GM21717 (cell line): ENCODE measurements at regions not wholly inside any gene's neighbourhood (a gene's known extent, or its start where the extent isn't known, plus 50 kb on each side); places are given as distances from the start of the nearest gene placed in this dataset.
"Not testable (repeated sequence)": the region's sequence is repeated elsewhere in the genome, so short reads cannot be mapped to it uniquely, and the experiment has no call there.

Experiments used
- ATAC-seq: cut with Tn5 transposase; IDR thresholded peaks from one replicate; pipeline ENCODE4 v1.9.1; 2021; ENCODE audit warnings: mild to moderate bottlenecking, moderate library complexity; ENCODE audit not compliant: unreplicated experiment

DNA sequence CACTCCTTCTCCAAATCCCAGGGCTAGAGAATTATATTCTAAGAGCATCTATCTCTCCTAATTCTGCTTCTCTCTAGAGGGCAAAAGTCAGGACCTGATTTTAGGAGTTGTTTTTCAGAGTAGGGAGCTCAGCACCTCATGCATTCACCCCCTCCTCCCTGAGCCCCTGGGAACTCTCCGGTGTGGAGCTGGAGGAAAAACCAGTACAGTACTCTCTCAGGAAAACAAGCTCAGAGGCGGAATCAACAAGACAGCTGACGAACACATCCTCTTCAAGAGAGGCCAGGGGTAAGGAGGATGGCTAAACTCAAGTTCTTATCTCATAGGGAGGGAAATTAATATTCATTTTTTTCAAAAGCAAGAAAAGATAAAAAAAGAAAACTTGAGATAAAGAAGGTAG lies 120.1 kb upstream of the CDYL start:
- ATAC-seq, result no peak

DNA sequence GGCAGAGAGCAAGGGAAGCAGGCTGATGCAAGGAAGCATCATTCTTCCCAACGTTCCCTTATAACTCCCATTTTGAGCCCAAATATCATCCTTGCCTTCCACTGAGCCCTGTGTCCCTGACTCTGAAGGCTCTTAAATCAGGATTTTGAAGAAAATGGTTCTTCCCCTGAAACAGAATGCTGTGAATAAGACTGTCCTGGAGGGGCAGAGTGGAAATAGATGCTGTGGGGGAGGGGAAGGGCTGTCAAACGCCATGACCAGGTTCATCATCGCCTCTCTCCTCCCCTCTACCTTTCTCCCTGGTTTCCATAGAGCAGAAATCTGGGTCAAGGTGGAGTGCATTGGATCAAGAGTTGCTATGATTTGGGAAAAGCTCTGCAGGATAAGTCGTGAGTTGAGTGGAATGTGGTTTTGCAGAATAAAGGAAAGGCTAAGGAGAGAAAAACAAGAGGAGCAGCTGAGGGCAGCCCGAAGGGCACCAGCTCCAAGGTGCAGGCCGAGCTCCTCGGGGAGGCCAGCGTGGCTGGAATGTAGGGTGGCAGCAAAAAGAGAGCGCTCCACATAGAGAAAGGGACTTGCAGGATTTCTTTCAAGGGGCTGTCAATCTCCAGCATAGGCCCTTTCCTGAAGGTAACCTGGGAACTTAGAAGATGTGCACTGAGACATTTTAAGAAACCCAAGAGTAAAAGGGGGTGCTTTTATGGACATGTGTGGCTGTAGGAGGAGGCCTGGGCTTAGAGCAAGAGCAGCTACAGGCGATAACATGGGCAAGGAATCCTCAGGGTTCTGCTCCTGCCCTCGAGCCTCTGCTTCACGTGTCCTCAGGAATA lies 120.8 kb upstream of the CDYL start:
- ATAC-seq, result no peak

DNA sequence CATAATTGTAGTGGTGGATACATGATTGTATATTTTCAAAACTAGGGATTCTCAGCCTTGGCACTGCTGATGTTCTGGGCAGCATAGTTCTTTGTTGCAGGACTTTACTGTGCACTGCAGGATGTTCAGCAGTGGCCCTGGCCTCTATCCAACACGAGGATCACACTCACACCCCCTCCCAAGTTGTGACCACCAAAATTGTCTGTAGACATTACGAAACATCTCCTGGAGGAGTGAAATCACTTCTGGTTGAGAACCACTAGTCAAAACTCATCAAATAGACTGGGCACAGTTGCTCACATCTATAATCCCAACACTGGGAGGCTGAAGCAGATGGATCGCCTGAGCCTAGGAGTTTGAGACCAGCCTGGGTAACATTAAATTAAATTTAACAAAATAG lies 123.1 kb upstream of the CDYL start:
- no peak for ATAC-seq

DNA sequence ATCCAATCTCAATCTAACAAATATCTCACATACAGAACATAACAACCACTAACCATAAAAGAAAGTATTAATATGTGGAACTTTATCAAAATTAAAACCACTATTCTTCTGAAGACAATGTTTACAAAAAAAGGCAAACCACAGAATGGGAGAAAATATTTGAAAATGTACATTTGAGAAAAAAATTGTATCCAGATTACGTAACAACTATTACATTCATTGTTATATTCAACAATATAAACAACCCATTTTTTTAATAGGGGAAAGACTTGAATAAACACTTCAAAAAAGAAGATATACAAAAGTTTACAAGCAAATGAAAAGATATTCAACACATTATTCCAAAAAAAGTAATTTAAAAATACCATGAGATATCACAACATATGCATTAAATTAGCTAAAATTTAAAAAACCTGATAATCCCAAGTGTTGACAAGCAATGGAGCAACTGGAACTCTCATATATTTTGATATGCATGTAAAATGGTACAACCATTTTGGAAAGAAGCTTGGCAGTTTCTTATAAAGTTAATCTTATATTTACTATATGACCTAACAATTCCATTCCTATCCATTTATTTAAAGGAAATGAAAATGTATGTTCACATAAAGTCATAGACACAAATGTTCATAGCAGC lies 124.3 kb upstream of the CDYL start:
- ATAC-seq, result no peak

DNA sequence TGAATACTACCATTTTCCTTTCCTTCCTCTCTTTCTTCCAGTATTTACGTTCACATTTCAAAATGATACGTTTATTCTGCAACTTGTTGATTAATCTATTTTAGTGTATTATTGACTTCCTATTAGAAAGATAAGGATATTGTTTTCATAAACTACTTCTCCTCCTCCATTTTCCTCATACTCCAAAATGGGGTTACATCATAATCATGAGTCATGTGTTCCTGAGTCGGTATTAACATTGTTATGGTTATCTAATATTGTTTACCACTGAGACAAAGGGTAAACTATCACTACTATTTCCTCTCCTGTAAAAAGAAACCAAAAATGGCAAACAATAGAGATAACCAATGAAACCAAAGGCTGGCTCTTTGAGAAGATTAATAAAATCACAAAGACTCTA lies 126.5 kb upstream of the CDYL start:
- no peak for ATAC-seq

DNA sequence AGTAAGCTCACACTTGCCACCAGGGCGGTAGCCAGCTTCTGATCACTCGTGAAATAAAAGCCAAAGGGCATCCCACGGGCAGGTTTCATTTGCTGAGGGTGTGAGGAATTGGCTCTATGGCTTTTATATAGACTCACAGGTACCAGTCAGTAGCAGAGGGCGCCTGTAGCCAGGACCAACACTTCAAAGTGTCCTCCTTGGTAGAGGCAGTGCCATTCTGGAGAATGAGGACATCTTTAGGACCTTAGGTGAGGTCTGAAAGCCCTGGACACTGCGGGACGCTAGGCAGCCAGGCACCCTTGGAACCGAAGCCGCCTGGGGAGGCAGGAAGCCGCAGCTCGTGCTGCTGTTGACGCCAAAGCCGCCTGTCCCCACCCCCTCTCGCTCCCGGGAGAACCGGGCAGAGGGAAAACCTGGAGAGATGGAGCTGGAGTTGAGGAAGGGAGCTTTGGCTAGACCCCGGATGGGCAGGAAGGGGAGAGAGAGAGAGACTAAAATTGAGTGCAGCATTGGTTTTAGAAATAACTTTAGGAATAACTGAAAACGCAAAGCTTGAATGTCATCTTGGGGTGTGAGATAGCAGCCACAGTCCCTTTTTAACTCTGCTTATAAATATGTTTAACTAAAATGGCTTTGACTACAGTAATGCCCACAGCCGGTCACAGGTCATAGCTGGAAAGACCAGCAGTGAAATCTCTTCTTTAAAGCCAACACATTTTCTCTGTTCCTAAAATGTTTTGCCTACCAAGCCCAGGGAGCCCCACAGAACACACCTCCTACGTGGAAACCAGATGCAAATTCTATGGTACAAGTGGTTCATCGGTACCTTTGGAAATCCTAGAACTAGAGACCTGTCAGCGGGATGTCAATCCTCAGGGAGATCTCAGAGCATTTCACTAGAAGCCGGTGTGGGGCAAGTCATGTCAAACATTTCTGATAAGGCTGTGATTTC lies 128.5 kb upstream of the CDYL start:
- ATAC-seq, result no peak

DNA sequence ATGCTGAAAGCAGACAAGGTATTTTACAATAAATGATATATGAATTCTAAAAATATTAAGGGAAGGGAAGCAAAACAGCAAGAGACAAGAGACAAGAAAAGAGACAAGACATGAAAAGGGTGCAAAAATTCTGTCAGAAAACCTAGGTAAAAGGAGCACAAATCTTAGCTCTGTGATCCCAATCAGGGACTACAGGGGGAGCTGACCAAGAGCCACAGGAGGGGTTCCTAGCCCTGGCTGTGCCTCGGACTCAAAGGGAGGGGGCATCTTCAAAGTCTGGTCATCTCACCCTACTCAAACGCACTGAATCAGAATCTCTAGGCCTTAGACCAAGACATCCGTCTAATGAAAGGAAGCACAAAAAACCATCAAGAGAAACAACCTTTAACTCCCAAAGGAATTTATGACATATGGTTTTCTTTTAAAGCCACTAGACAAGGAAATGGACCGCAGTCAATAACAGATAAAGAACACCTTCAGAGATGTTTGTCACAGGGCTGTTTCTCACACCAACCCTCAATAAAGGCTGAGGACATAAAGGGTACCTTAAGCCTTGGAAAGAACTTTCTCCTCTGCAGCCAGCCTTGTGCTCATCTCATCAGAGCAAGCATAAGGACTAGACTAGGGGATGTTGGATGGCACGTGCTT lies 130.4 kb upstream of the CDYL start:
- ATAC-seq, result no peak

DNA sequence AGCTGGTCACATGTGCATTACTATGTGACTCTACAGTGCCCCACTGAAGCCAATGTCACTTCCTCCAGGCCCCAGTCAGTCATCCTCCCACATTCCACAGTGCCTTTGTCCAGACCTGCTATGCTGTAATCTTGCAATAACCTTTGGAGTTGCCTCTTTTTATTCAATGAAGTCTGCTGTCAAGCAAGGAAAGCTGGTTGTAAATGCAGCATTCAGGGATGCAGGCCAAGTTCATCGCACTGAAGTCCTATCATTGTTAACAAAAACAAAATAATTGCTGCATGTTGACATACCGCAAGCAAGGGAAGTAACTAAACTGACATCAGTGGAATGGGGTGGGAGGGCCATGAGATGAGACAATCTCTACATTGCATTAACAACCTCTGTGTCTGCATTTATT lies 131.2 kb upstream of the CDYL start:
- no peak for ATAC-seq

DNA sequence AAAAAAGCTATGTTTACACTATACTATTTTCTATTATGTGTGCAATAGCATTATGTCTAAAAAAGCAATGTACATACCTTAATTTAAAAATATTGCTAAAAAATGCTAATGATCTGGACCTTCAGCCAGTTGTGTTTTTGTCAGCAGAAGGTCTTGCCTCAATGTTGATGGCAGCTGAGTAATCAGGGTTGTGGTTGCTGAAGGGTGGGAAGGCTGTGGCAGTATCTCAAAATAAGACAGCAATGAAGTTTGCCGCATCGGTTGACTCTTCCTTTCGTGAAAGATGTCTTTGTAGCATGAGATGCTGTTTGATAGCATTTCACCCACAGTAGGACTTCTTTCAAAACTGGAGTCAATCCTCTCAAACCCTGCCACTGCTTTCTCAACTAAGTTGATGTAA lies 134.7 kb upstream of the CDYL start:
- ATAC-seq, result no peak

DNA sequence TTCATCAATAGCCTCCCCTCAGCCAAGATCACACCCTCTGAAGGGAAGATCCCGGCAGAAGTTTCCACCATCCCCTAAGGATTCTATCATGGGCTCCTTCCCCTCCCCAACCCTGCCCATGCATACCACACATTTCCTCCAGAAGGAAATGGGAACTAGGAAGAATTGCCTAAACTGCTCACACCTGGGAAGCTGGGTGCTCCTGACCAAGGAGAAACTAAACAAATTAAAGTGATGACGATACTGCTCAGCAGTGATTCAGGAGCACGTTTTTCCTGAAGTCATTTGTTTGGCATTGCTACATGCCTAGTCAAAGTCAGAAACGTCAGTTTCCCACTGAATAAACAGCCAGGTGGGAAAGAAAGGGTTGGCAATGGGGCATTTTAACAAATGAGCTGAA lies 136.1 kb upstream of the CDYL start:
- no peak for ATAC-seq

DNA sequence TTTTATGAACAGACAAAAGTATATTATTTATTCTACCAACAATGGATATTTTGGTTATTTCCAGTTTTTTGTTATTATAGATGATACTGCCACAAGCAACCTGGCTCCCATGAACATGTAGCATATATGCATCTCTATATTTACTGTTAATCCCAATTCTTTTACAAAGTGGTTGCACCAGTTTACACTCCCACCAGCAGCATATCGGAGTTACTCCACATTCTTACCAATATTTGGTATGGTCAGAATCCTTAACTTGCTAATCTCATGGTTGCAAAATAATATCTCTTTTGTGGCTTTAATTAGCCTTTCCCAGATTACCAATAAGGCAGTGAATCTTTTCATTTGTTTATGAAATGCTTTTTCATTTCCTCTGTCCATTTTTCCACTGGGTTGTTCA lies 137.6 kb upstream of the CDYL start:
- ATAC-seq, result no peak

DNA sequence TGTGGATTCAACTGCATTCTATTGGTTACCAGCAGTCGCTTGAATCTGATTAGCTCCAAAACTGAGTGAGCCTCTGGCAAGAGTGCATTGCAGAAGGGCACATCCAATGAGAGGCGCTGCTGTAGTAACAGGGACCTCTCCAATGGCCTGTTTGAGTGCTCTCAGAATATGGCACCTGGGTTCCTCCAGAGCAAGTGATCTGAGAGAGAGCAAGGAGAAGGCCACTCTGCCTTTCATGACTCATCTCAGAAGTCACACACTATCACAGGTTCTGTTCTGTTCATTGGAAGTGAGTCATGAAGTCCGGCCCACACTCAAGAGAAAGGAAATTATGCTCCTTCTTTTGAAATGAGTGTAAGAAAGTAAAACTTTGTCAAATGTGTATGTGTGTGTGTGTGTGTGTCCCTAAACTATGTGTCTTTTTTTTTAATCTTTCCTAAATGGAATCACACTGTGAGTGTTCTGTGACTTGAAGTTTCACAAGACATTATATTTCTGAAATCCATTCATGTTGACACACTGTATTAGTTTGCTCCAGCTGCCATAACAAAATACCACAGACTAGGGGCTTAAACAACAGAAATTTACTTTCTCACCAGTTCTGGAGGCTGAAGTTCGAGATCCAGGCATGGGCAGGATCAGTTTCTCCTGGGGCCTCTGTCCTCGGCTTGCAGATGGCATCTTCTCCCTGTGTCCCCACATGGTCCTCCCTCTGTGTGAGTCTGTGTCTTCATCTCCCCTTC lies 138.3 kb upstream of the CDYL start:
- ATAC-seq, result peak; percentile 87

DNA sequence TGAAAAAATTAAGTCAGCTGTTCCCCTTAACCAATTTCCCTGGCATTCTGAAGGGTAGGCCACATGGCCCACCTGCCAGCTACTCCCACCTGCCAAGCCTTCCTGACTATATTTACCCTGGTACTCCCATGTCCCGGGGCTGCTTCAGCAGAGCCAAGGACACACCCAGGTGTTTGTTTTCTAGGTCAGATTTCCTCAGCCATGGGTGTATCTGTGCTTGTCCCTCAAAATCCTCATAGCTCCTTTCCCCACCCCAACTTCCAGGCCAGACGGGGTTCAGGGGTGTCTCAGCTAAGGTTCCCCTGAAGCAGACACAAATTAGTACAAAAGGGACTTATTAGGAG lies 139.4 kb upstream of the CDYL start:
- ATAC-seq, result no peak

DNA sequence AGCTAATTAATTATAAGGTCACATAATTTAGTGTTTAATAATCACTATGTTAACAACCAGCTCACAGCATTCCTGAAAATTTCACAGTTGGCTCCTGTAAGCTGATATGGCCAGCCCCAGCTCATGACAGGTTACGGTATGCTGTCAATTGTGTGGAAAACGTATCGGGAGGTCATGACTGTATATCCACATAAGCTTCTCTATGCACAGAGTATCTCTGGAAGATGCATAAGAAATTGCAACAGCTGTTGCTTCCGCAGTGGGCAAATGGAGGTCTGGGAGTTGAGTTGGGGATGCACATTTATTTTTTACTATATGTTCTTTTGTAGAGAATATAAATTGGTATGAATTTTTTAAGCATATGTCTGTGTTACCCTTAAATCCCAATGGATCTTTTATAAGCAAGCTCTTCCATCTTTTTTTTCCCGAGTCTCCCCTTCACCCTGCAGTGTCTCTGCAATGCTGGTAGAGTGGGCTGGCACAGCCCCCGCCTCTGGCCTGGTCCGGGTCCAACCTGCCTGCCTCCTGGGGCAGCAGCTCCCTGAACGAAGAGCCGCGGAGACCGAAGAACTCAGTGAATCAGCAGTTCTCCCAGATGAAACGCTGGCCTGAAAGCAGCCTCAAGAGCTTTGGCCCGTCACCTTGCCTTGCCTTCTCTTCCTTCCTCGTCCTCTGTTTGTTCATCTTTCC lies 139.9 kb upstream of the CDYL start:
- ATAC-seq, result no peak

DNA sequence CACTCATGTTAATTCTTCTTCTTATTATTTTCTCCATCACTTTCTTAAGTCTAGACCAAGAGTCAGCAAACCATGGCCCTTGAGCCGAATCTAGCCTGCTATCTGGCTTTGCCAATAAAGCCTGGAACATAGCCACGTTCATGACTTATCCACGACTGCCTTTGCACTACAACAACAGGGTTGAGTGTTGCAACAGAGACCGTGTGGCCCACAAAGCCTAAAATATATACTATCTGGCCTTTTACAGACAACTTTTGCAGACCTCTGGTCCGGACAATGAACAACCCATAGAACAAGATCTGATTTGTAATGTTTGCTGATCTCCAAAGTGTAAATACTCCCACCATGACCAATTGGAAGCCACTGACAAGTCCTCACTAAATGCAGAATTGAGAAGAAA lies 140.5 kb upstream of the CDYL start:
- no peak for ATAC-seq

DNA sequence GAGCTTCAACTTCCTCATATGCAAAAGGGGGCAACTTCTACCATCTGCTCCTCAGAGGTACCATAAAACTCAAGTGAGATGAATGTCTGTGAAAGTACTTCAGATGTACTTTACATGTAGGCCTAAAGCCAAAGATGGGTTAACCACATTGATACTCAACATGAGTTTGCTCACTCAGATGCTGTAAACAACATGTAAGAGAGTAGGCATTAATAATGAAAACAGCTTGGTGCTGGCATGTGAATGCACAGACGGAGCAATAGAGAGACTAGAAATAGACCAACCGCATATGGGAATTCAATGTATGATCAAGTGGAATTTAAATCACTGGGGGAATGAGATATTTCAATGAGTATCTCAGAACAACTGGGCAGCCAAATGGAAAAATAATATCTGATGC lies 143.8 kb upstream of the CDYL start:
- no peak for ATAC-seq

DNA sequence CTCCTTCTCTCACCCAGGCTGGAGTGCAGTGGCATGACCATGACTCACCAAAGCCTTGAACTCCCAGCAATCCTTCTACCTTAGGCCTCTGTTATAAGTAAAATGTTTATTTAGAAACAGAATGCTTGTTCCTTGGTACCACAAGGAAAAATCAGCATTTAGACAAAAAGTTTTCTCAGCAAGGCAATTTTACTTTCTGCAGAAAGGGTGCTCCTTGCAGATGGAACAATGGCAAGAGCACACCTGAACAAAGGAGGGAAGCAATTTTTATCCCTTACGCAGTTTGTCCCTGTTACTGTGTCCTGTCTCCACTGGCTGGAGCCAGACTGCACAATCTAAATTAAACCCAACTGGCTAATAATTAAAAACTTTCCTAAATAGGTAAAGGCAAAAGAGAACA lies 146.4 kb upstream of the CDYL start:
- ATAC-seq, result not testable (repeated sequence)

DNA sequence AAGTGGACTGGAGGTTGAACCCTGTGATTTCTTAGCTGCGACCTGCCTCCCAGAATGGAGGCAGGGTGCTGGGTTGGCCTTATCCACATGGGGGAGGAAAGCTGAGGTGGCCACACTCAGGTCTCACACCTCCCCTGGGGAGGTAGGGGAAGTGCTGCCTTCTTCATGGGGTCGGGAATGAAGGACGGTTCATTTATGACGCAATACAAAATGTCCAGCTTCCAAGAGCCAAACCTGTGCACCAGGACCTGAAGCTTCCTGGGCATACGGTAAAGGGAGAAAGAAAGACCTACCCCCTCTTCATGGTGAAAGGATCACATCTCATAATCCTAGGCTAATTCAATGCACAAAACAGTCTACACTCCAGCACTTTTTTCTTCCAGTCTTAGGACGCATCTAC lies 150.6 kb upstream of the CDYL start:
- ATAC-seq, result no peak

DNA sequence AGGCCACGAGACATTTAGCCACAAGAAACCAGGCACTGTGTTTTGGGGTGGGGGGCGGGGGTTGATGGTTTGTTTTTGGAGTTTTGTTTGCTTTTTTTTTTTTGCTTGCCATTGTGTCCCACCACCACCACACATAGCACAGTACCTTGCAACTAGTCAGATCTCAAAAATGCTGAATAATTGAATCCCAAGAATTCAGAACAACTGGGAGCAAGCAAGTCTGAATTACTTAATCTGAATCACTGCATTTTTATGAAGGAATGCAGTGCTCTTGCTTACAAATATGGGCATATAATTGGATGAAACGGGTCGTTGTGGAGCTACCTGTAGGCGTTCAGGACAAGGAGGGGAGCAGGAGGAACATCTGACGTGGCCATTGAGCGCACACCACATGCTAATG lies 151.5 kb upstream of the CDYL start:
- ATAC-seq, result no peak
